CD14-positive monocyte (primary cell): ENCODE measurements at regions not wholly inside any gene's neighbourhood (a gene's known extent, or its start where the extent isn't known, plus 50 kb on each side); places are given as distances from the start of the nearest gene placed in this dataset.

Experiments
- DNase-seq, 3 donors: peaks; one replicate each; pipeline ENCODE4 v3.0.0-alpha.2; 2011 to 2022
- H2AFZ ChIP-seq: 2 replicates; pipeline ENCODE4 v1.6.0; 2012; ENCODE audit warnings: mild to moderate bottlenecking, low read depth, low read length, inconsistent platforms; ENCODE audit not compliant: insufficient read depth, poor library complexity, severe bottlenecking
- H3K27ac ChIP-seq, 2 donors: 1 replicate in 1 of 2; 2 replicates in 1 of 2; pipeline ENCODE4 v1.5.1; 2012 to 2013; ENCODE audit warnings: low read length in 2 of 2, control low read depth in 1 of 2, inconsistent platforms in 1 of 2, low read depth in 1 of 2, mild to moderate bottlenecking in 1 of 2
- H3K27me3 ChIP-seq, 2 donors: one replicate each; pipeline versions ENCODE4 v1.6.0 to v1.6.1; 2011 to 2013; ENCODE audit warnings: low read length in 2 of 2; ENCODE audit not compliant: control insufficient read depth in 2 of 2, insufficient read depth in 2 of 2
- H3K36me3 ChIP-seq, 2 donors: replicated peaks in 1 of 2; 1 replicate in 1 of 2; 2 replicates in 1 of 2; pipeline versions ENCODE4 v1.5.1 to v1.6.1; 2012 to 2013; ENCODE audit warnings: low read length in 2 of 2, control low read depth in 1 of 2, inconsistent platforms in 1 of 2, mild to moderate bottlenecking in 1 of 2; ENCODE audit not compliant: insufficient read depth in 2 of 2, control insufficient read depth in 1 of 2
- H3K4me1 ChIP-seq, 2 donors: 1 replicate in 1 of 2; 2 replicates in 1 of 2; pipeline versions ENCODE4 v1.5.1 to v1.6.1; 2012 to 2013; ENCODE audit warnings: low read length in 2 of 2, control low read depth in 1 of 2, inconsistent platforms in 1 of 2, mild to moderate bottlenecking in 1 of 2, moderate library complexity in 1 of 2; ENCODE audit not compliant: insufficient read depth in 2 of 2, control insufficient read depth in 1 of 2
- H3K4me2 ChIP-seq: replicated peaks from 2 replicates; pipeline ENCODE3; 2012; ENCODE audit warnings: low read length, moderate library complexity, mild to moderate bottlenecking; ENCODE audit not compliant: poor library complexity, severe bottlenecking; ENCODE audit errors: extremely low read depth
- H3K4me3 ChIP-seq, 3 experiments: fragments of 200-600 bp in 1 of 3; sonication (generic) in 1 of 3; replicated peaks in 1 of 3; 1 replicate in 2 of 3; 2 replicates in 1 of 3; pipeline ENCODE4 v1.5.1; 2011 to 2013; ENCODE audit warnings: low read length in 3 of 3, mild to moderate bottlenecking in 3 of 3, control low read depth in 2 of 3, low read depth in 2 of 3, inconsistent platforms in 1 of 3, moderate library complexity in 1 of 3
- H3K79me2 ChIP-seq: 2 replicates; pipeline ENCODE4 v1.6.0; 2012; ENCODE audit warnings: mild to moderate bottlenecking, control low read depth, inconsistent platforms, low read length, moderate library complexity; ENCODE audit not compliant: insufficient read depth
- H3K9ac ChIP-seq: 2 replicates; pipeline ENCODE4 v1.6.0; 2017; ENCODE audit warnings: low read length, mild to moderate bottlenecking; ENCODE audit not compliant: insufficient read depth, poor library complexity, severe bottlenecking
- H3K9me3 ChIP-seq, 2 donors: replicated peaks in 1 of 2; 1 replicate in 1 of 2; 2 replicates in 1 of 2; pipeline versions ENCODE4 v1.5.1 to v1.6.1; 2012 to 2013; ENCODE audit warnings: low read length in 2 of 2, control low read depth in 1 of 2; ENCODE audit not compliant: control insufficient read depth in 1 of 2, insufficient read depth in 1 of 2
- H4K20me1 ChIP-seq: 2 replicates; pipeline ENCODE4 v1.6.0; 2012; ENCODE audit warnings: mild to moderate bottlenecking, low read length, control low read depth, moderate library complexity; ENCODE audit not compliant: insufficient read depth
- H3K27ac Mint-ChIP-seq, 7 donors: one replicate each; pipeline ENCODE4 v1.8.0; 2020; ENCODE audit warnings: mild to moderate bottlenecking in 7 of 7, mixed read lengths in 7 of 7, moderate library complexity in 6 of 7, inconsistent platforms in 2 of 7
- H3K27me3 Mint-ChIP-seq, 3 donors: one replicate each; pipeline ENCODE4 v1.8.0; 2021 to 2022; ENCODE audit warnings: low read depth in 3 of 3, mild to moderate bottlenecking in 3 of 3, mixed read lengths in 3 of 3, moderate library complexity in 3 of 3, inconsistent platforms in 1 of 3
- H3K36me3 Mint-ChIP-seq, 2 donors: one replicate each; pipeline ENCODE4 v1.8.0; 2020; ENCODE audit warnings: mixed read lengths in 2 of 2, inconsistent platforms in 1 of 2, mild to moderate bottlenecking in 1 of 2
- H3K4me1 Mint-ChIP-seq: one replicate; pipeline ENCODE4 v1.8.0; 2020; ENCODE audit warnings: mild to moderate bottlenecking, mixed read lengths
- H3K4me3 Mint-ChIP-seq, 2 donors: one replicate each; pipeline ENCODE4 v1.8.0; 2020; ENCODE audit warnings: mild to moderate bottlenecking in 2 of 2, mixed read lengths in 2 of 2, moderate library complexity in 1 of 2
- H3K9me3 Mint-ChIP-seq, 7 donors: one replicate each; pipeline ENCODE4 v1.8.0; 2020 to 2022; ENCODE audit warnings: mixed read lengths in 7 of 7, mild to moderate bottlenecking in 6 of 7, moderate library complexity in 6 of 7, inconsistent platforms in 2 of 7
- WGBS: methylation state at CpG from one replicate; pipeline ENCODE4 v1.1.5; 2013; ENCODE audit warnings: missing lambda C conversion rate; ENCODE audit not compliant: insufficient coverage; 5-methylcytosine and 5-hydroxymethylcytosine counted together
- intact Hi-C, 2 donors: fragments of 100-400 bp; cut with micrococcal nuclease; formaldehyde crosslinking; loops; one replicate each; pipeline versions ENCODE4 v1.15.0 to v1.15.1; 2023
- TF ChIP-seq, protein P1 (sequence below): fragments of 200-600 bp; IDR thresholded peaks from one replicate; pipeline ENCODE4 v1.8.0; 2022; ENCODE audit warnings: antibody characterized with exemption, mild to moderate bottlenecking

DNA sequence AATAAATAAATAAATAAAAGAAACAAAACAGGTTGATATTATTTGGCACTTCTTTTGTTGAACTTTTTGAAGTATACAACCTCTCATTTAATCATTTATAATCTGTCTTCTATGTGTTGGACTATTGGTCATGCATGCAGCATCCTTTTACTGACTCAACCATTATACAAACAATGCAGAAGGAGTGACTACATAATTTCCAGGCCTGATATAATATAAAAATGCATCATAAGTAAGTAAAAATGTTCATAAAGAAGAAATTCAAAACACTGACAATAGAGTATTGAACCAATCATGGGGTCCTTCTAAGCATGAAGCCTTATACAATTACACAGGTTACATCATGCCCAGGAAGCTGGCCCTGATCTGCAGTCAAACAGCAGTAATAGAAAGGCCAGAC, 141.5 kb upstream of the FN1 start:
- H3K27me3 Mint-ChIP-seq = peaks cover 0 to 3% (median 0%) of the 10 kb centered on the region in 3 donors
- Histone ChIP-seq H3K9me3 (no peaks in the 10 kb centered on the region), H3K27me3 (peaks cover 0 to 2% of the 10 kb centered on the region in 2 donors), H3K79me2 (no peaks in the 10 kb centered on the region), H4K20me1 (no peaks in the 10 kb centered on the region), H2AFZ (no peak overlapping the region), H3K36me3 (no peaks in the 10 kb centered on the region), H3K4me3 (no peak overlapping the region), H3K27ac (no peak overlapping the region), H3K4me2 (no peak overlapping the region), H3K9ac (no peak overlapping the region), H3K4me1 (peaks cover 5 to 13% of the 10 kb centered on the region in 2 donors)
- intact Hi-C loops = no loop called here
- H3K36me3 Mint-ChIP-seq = no peaks in the 10 kb centered on the region
- TF ChIP-seq, protein P1, sequence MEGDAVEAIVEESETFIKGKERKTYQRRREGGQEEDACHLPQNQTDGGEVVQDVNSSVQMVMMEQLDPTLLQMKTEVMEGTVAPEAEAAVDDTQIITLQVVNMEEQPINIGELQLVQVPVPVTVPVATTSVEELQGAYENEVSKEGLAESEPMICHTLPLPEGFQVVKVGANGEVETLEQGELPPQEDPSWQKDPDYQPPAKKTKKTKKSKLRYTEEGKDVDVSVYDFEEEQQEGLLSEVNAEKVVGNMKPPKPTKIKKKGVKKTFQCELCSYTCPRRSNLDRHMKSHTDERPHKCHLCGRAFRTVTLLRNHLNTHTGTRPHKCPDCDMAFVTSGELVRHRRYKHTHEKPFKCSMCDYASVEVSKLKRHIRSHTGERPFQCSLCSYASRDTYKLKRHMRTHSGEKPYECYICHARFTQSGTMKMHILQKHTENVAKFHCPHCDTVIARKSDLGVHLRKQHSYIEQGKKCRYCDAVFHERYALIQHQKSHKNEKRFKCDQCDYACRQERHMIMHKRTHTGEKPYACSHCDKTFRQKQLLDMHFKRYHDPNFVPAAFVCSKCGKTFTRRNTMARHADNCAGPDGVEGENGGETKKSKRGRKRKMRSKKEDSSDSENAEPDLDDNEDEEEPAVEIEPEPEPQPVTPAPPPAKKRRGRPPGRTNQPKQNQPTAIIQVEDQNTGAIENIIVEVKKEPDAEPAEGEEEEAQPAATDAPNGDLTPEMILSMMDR = no peak
- peaks cover 13% of the 10 kb centered on the region for H3K4me1 Mint-ChIP-seq
- H3K27ac Mint-ChIP-seq = no peak overlapping the region
- no peak for DNase-seq
- H3K9me3 Mint-ChIP-seq = peaks cover 0 to 2% (median 0%) of the 10 kb centered on the region in 7 donors
- no peak overlapping the region for H3K4me3 Mint-ChIP-seq

DNA sequence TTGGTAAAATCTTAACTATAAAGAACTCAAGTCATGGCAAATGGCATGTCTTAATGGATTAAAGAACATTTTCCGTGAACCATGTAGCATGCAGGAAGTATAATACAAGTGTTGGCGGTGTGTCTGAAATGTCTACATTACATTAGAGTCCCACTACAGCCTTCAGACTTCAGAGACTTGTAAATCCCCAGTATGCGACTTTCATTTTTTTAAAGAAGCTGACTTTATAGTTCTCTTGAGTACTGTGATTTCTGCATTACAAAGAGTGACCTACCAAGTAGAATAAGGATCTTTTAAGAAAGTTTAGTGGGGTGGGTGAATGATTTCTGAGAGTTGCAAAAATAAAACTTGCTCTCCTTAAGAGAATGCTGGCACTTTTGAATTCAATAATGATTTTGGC, 140.7 kb upstream of the FN1 start:
- Histone ChIP-seq H3K9ac (no peak overlapping the region), H3K4me2 (no peak overlapping the region), H3K27ac (no peak overlapping the region), H2AFZ (no peak overlapping the region), H3K4me1 (peaks cover 5 to 13% of the 10 kb centered on the region in 2 donors), H3K27me3 (peaks cover 2 to 3% of the 10 kb centered on the region in 2 donors), H3K36me3 (no peaks in the 10 kb centered on the region), H4K20me1 (no peaks in the 10 kb centered on the region), H3K9me3 (no peaks in the 10 kb centered on the region), H3K4me3 (no peak overlapping the region), H3K79me2 (no peaks in the 10 kb centered on the region)
- Mint-ChIP-seq H3K4me1 (peaks cover 13% of the 10 kb centered on the region), H3K36me3 (no peaks in the 10 kb centered on the region), H3K9me3 (peaks cover 0 to 2% (median 0%) of the 10 kb centered on the region in 7 donors), H3K27me3 (peaks cover 0 to 9% (median 3%) of the 10 kb centered on the region in 3 donors), H3K4me3 (no peak overlapping the region), H3K27ac (no peak overlapping the region)
- intact Hi-C loops = no loop called here
- no peak for DNase-seq
- no CpG with 5 or more reads among the region's 3 CpGs for WGBS
- TF ChIP-seq, protein P1 = no peak
